SK-N-SH (cell line): ENCODE measurements at regions not wholly inside any gene's neighbourhood (a gene's known extent, or its start where the extent isn't known, plus 50 kb on each side); places are given as distances from the start of the nearest gene placed in this dataset.

Experiments
- CTCF ChIA-PET: fragments of 300-600, 350-600 bp; formaldehyde crosslinking; extraction: SDS; loops from one replicate; lab custom pipeline; 2021; lab: Yijun Ruan, JAX
- POLR2A ChIA-PET: fragments of 350-600 bp; sonication (Branson Sonifier 250); formaldehyde crosslinking; extraction: SDS; loops from one replicate; lab custom pipeline; 2020; ENCODE audit warnings: antibody characterized with exemption, inconsistent platforms; lab: Yijun Ruan, JAX
- DNase-seq: peaks from one replicate; pipeline ENCODE4 v3.0.0; 2012
- H2AFZ ChIP-seq: fragments of 200-600 bp; sonication (generic); 2 replicates; pipeline ENCODE4 v1.8.1; 2016; ENCODE audit warnings: antibody characterized with exemption, mild to moderate bottlenecking, low read depth
- H3F3A ChIP-seq: fragments of 200-600 bp; sonication (generic); replicated peaks from 2 replicates; pipeline ENCODE3; 2016; ENCODE audit warnings: antibody characterized with exemption, mild to moderate bottlenecking; ENCODE audit not compliant: insufficient read depth
- H3K27ac ChIP-seq, 2 experiments: fragments of 200-500 bp in 1 of 2; fragments of 200-600 bp in 1 of 2; sonication (Bioruptor generic) in 1 of 2; sonication (generic), shearing (Covaris generic) in 1 of 2; 2 replicates each; pipeline versions ENCODE4 v1.5.1 to v1.6.1; 2014 to 2016; ENCODE audit warnings: low read depth in 2 of 2, inconsistent platforms in 1 of 2, low read length in 1 of 2, mild to moderate bottlenecking in 1 of 2, mixed read lengths in 1 of 2
- H3K27me3 ChIP-seq: fragments of 200-600 bp; sonication (generic), shearing (Covaris generic); 2 replicates; pipeline ENCODE4 v1.6.1; 2016; ENCODE audit warnings: mixed run types; ENCODE audit not compliant: insufficient read depth
- H3K36me3 ChIP-seq, 2 experiments: fragments of 200-500 bp in 1 of 2; fragments of 200-600 bp in 1 of 2; sonication (Bioruptor generic) in 1 of 2; sonication (generic) in 1 of 2; replicated peaks in 1 of 2; 2 replicates each; pipeline versions ENCODE3 to v1.5.1; 2014 to 2016; ENCODE audit warnings: low read length in 1 of 2, mild to moderate bottlenecking in 1 of 2; ENCODE audit not compliant: insufficient read depth in 2 of 2, control insufficient read depth in 1 of 2
- H3K4me1 ChIP-seq, 2 experiments: fragments of 200-500 bp in 1 of 2; fragments of 200-600 bp in 1 of 2; sonication (Bioruptor generic) in 1 of 2; sonication (generic), shearing (Covaris generic) in 1 of 2; 2 replicates each; pipeline versions ENCODE4 v1.5.1 to v1.6.1; 2014 to 2016; ENCODE audit warnings: low read depth in 1 of 2, low read length in 1 of 2, mixed run types in 1 of 2; ENCODE audit not compliant: insufficient read depth in 2 of 2, control insufficient read depth in 1 of 2
- H3K4me2 ChIP-seq: fragments of 200-600 bp; sonication (generic), shearing (Covaris generic); 2 replicates; pipeline ENCODE4 v1.6.1; 2017; ENCODE audit warnings: mixed run types
- H3K4me3 ChIP-seq, 2 experiments: fragments of 200-500 bp in 1 of 2; fragments of 200-600 bp in 1 of 2; sonication (Bioruptor generic) in 1 of 2; sonication (generic), shearing (Covaris generic) in 1 of 2; 2 replicates each; pipeline versions ENCODE4 v1.5.1 to v1.8.1; 2014 to 2016; ENCODE audit warnings: low read depth in 2 of 2, inconsistent platforms in 1 of 2, low read length in 1 of 2, mild to moderate bottlenecking in 1 of 2, mixed read lengths in 1 of 2, moderate library complexity in 1 of 2
- H3K79me2 ChIP-seq: fragments of 200-600 bp; sonication (generic); 2 replicates; pipeline ENCODE4 v1.8.1; 2017; ENCODE audit warnings: mild to moderate bottlenecking; ENCODE audit not compliant: insufficient read depth
- H3K9ac ChIP-seq: fragments of 200-600 bp; sonication (generic); 2 replicates; pipeline ENCODE4 v1.6.1; 2017; ENCODE audit warnings: mixed run types
- H3K9me2 ChIP-seq: fragments of 200-600 bp; sonication (generic); 2 replicates; pipeline ENCODE4 v1.6.1; 2017; ENCODE audit warnings: mixed run types
- H3K9me3 ChIP-seq: fragments of 200-600 bp; sonication (generic); 2 replicates; pipeline ENCODE4 v1.6.1; 2017; ENCODE audit warnings: mixed run types, mild to moderate bottlenecking, moderate library complexity
- H4K20me1 ChIP-seq: fragments of 200-600 bp; sonication (generic); 2 replicates; pipeline ENCODE4 v1.6.1; 2017; ENCODE audit warnings: mild to moderate bottlenecking, mixed run types; ENCODE audit not compliant: insufficient read depth
- FOSL2 ChIP-seq: IDR thresholded peaks from 2 replicates; pipeline ENCODE4 v1.4.0; 2012; ENCODE audit warnings: low read depth, mild to moderate bottlenecking, moderate library complexity, borderline replicate concordance
- FOXJ3 ChIP-seq: sonication (generic); formaldehyde crosslinking; IDR thresholded peaks from 2 replicates; pipeline ENCODE4 v1.5.1; 2020; ENCODE audit warnings: mild to moderate bottlenecking, missing genetic modification reagents
- FOXM1 ChIP-seq: IDR thresholded peaks from 2 replicates; pipeline ENCODE4 v1.4.0; 2012; ENCODE audit warnings: low read depth, mild to moderate bottlenecking
- GABPA ChIP-seq: IDR thresholded peaks from 2 replicates; pipeline ENCODE4 v1.4.0; 2012; ENCODE audit warnings: low read depth, mild to moderate bottlenecking
- GATA2 ChIP-seq: sonication (generic); formaldehyde crosslinking; IDR thresholded peaks from 2 replicates; pipeline ENCODE4 v1.5.0; 2020; ENCODE audit warnings: mild to moderate bottlenecking, missing genetic modification reagents
- MEF2A ChIP-seq: IDR thresholded peaks from 2 replicates; pipeline ENCODE4 v1.4.0; 2012; ENCODE audit warnings: low read depth, borderline replicate concordance
- NFIC ChIP-seq: IDR thresholded peaks from 2 replicates; pipeline ENCODE4 v1.4.0; 2012; ENCODE audit warnings: borderline replicate concordance
- RCOR1 ChIP-seq: fragments of 150-350 bp; IDR thresholded peaks from 2 replicates; pipeline ENCODE4 v1.6.1; 2017; ENCODE audit warnings: antibody characterized with exemption, low read length
- TAF1 ChIP-seq: IDR thresholded peaks from 2 replicates; pipeline ENCODE4 v1.6.1; 2012; ENCODE audit warnings: low read depth, mild to moderate bottlenecking, low read length, moderate library complexity, borderline replicate concordance
- YY1 ChIP-seq: IDR thresholded peaks from 2 replicates; pipeline ENCODE4 v1.4.0; 2012; ENCODE audit warnings: low read depth, mild to moderate bottlenecking
- WGBS: methylation state at CpG from one replicate; pipeline ENCODE4 v1.1.6; 2017; ENCODE audit warnings: low lambda C conversion rate; 5-methylcytosine and 5-hydroxymethylcytosine counted together
- TF ChIP-seq, protein P1 (sequence below): IDR thresholded peaks from 2 replicates; pipeline ENCODE4; 2012
- TF ChIP-seq, protein P2 (sequence below): fragments of 200-600 bp; sonication (generic); IDR thresholded peaks from 2 replicates; pipeline ENCODE4 v1.6.1; 2017; ENCODE audit warnings: antibody characterized with exemption, mild to moderate bottlenecking, moderate library complexity
- TF ChIP-seq, protein P3 (sequence below): fragments of 150-350 bp; IDR thresholded peaks from 2 replicates; pipeline ENCODE4 v1.6.1; 2017; ENCODE audit warnings: antibody characterized with exemption, low read length, low read depth, borderline replicate concordance
- TF ChIP-seq, protein P4 (sequence below): IDR thresholded peaks from 2 replicates; pipeline ENCODE4 v1.4.0; 2012; ENCODE audit warnings: low read depth, borderline replicate concordance
- TF ChIP-seq, protein P5 (sequence below): fragments of 150-350 bp; IDR thresholded peaks from 2 replicates; pipeline ENCODE4 v1.6.1; 2016; ENCODE audit warnings: mild to moderate bottlenecking, low read depth, low read length

DNA sequence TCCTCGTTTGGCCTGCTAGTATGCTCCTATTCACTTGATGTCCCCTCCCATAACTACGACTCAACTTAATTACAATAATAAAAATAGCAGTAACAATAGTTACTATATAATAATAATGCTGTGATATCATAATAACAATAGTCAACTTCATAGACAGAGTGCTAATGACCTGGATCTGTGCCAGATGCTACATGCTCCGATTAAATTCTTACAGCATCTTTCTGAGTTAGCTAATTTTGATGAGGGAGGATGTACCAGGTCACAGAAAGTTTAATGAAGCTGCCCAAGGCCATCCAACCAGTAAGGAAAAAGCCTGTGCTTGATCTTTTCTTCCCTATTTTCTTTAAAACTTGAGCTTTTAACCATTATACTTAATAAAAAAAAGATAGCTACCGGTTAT is 413.4 kb upstream of the LRRC4C start (continued):
- TF ChIP-seq, protein P1, sequence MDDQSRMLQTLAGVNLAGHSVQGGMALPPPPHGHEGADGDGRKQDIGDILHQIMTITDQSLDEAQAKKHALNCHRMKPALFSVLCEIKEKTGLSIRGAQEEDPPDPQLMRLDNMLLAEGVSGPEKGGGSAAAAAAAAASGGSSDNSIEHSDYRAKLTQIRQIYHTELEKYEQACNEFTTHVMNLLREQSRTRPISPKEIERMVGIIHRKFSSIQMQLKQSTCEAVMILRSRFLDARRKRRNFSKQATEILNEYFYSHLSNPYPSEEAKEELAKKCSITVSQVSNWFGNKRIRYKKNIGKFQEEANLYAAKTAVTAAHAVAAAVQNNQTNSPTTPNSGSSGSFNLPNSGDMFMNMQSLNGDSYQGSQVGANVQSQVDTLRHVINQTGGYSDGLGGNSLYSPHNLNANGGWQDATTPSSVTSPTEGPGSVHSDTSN = no peak
- TF ChIP-seq, protein P2, sequence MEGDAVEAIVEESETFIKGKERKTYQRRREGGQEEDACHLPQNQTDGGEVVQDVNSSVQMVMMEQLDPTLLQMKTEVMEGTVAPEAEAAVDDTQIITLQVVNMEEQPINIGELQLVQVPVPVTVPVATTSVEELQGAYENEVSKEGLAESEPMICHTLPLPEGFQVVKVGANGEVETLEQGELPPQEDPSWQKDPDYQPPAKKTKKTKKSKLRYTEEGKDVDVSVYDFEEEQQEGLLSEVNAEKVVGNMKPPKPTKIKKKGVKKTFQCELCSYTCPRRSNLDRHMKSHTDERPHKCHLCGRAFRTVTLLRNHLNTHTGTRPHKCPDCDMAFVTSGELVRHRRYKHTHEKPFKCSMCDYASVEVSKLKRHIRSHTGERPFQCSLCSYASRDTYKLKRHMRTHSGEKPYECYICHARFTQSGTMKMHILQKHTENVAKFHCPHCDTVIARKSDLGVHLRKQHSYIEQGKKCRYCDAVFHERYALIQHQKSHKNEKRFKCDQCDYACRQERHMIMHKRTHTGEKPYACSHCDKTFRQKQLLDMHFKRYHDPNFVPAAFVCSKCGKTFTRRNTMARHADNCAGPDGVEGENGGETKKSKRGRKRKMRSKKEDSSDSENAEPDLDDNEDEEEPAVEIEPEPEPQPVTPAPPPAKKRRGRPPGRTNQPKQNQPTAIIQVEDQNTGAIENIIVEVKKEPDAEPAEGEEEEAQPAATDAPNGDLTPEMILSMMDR = no peak

DNA sequence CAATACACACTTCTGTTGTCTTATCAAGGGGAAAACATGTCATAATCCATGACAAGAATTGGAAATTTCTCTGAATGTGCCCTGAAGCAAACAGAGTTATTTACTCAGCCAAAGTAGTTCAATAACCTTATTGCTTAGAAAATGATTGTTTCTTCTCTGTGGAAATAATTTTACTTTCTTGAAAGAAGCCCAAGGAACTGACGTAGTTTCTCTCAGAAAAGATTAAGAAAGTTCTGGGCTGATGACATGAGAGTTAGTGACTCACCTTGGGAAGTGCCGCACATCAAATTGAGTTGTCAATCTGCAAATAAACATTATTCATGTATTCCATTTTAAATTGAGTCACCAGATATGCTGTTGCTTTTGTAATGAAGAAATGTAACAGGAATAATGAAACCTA is 418.6 kb upstream of the LRRC4C start:
- H3K4me3 ChIP-seq = no peak overlapping the region
- H3K27me3 ChIP-seq = no peaks in the 10 kb centered on the region
- H3K4me2 ChIP-seq = no peak overlapping the region
- H3K9me2 ChIP-seq = no peaks in the 10 kb centered on the region
- H4K20me1 ChIP-seq = no peaks in the 10 kb centered on the region
- H3K4me1 ChIP-seq = no peaks in the 10 kb centered on the region
- no peak overlapping the region for H3K9ac ChIP-seq
- no peaks in the 10 kb centered on the region for H3K9me3 ChIP-seq
- H3F3A ChIP-seq = no peaks in the 10 kb centered on the region
- DNase-seq = no peak
- H3K27ac ChIP-seq = no peak overlapping the region
- ChIA-PET POLR2A (no interaction called here), CTCF (no interaction called here)
- 38% methylated on average over 2 of the region's 2 CpGs for WGBS
- TF ChIP-seq FOXJ3 (CRISPR knock-in tag) = no peak
- no peak for TF ChIP-seq RCOR1
- TF ChIP-seq GABPA = no peak
- TF ChIP-seq, protein P3, sequence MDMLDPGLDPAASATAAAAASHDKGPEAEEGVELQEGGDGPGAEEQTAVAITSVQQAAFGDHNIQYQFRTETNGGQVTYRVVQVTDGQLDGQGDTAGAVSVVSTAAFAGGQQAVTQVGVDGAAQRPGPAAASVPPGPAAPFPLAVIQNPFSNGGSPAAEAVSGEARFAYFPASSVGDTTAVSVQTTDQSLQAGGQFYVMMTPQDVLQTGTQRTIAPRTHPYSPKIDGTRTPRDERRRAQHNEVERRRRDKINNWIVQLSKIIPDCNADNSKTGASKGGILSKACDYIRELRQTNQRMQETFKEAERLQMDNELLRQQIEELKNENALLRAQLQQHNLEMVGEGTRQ = no peak
- H3K36me3 ChIP-seq = no peaks in the 10 kb centered on the region
- no peak overlapping the region for H2AFZ ChIP-seq
- no peaks in the 10 kb centered on the region for H3K79me2 ChIP-seq

DNA sequence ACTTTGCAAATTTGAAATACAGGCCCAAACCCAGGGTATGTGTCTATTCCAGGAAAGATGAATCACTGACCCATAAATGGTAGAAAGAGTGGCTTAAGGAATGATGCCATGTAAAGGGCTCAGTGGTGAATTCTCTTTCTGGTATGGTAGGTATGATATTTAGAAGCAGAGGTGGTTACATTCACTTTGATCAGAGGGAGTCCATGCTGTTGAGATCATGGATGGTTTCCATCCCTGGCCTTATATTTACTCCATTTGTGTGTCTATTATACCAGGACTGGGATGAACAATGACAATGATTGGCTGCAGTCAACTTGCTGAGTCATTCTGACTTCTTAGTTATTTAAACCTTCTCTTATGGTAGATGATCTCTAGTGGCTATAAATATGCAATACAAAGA is 419.8 kb upstream of the LRRC4C start:
- Histone ChIP-seq H3K36me3 (no peaks in the 10 kb centered on the region), H3K79me2 (no peaks in the 10 kb centered on the region), H3K9ac (no peak overlapping the region), H3K27me3 (no peaks in the 10 kb centered on the region), H4K20me1 (no peaks in the 10 kb centered on the region), H3K27ac (no peak overlapping the region), H2AFZ (no peak overlapping the region), H3K9me2 (no peaks in the 10 kb centered on the region), H3K9me3 (no peaks in the 10 kb centered on the region), H3K4me2 (no peak overlapping the region), H3F3A (no peaks in the 10 kb centered on the region), H3K4me1 (no peaks in the 10 kb centered on the region), H3K4me3 (no peak overlapping the region)
- CTCF ChIA-PET = no interaction called here
- no peak for DNase-seq
- POLR2A ChIA-PET = no interaction called here
- TF ChIP-seq MEF2A = no peak
- no peak for TF ChIP-seq GATA2
- TF ChIP-seq FOXM1 = no peak
- no peak for TF ChIP-seq FOSL2
- TF ChIP-seq, protein P4, sequence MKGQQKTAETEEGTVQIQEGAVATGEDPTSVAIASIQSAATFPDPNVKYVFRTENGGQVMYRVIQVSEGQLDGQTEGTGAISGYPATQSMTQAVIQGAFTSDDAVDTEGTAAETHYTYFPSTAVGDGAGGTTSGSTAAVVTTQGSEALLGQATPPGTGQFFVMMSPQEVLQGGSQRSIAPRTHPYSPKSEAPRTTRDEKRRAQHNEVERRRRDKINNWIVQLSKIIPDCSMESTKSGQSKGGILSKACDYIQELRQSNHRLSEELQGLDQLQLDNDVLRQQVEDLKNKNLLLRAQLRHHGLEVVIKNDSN = no peak
- TF ChIP-seq, protein P5, sequence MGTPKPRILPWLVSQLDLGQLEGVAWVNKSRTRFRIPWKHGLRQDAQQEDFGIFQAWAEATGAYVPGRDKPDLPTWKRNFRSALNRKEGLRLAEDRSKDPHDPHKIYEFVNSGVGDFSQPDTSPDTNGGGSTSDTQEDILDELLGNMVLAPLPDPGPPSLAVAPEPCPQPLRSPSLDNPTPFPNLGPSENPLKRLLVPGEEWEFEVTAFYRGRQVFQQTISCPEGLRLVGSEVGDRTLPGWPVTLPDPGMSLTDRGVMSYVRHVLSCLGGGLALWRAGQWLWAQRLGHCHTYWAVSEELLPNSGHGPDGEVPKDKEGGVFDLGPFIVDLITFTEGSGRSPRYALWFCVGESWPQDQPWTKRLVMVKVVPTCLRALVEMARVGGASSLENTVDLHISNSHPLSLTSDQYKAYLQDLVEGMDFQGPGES = no peak
- TF ChIP-seq FOXJ3 (CRISPR knock-in tag) = no peak
- no peak for TF ChIP-seq NFIC
- TF ChIP-seq TAF1 = no peak
- TF ChIP-seq YY1 = no peak
